HG03354 (cell line): ENCODE measurements at regions not wholly inside any gene's neighbourhood (a gene's known extent, or its start where the extent isn't known, plus 50 kb on each side); places are given as distances from the start of the nearest gene placed in this dataset.

Source experiments
- ATAC-seq: cut with Tn5 transposase; IDR thresholded peaks from one replicate; pipeline ENCODE4 v1.9.1; 2021; ENCODE audit warnings: mild to moderate bottlenecking; ENCODE audit not compliant: unreplicated experiment, poor library complexity, severe bottlenecking

GRCh38 chr4:38601244-38601915 lies 62.6 kb upstream of the KLF3 start:
- ATAC-seq, result no peak

GRCh38 chr4:38601916-38602291 lies 62.1 kb upstream of the KLF3 start:
- no peak for ATAC-seq

DNA sequence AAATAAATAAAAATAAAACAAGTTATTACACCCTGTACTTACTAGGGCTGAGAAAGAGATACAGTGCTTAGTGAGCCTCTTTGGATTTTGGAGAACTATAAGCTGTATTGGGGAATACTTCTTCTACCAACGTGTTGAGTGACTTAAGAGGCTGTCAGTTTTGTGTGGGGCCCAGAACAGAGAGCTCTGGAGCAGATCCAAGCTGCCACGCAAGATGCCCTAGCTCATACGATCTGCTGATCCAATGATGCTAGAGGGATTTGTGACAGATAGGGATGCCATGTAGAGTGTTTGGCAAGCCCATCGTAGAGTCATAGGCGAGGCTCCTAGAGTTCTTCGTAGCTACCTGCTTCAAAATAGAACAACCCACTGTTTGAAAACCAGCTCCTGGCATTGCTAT lies 60.3 kb upstream of the KLF3 start:
- no peak for ATAC-seq

DNA sequence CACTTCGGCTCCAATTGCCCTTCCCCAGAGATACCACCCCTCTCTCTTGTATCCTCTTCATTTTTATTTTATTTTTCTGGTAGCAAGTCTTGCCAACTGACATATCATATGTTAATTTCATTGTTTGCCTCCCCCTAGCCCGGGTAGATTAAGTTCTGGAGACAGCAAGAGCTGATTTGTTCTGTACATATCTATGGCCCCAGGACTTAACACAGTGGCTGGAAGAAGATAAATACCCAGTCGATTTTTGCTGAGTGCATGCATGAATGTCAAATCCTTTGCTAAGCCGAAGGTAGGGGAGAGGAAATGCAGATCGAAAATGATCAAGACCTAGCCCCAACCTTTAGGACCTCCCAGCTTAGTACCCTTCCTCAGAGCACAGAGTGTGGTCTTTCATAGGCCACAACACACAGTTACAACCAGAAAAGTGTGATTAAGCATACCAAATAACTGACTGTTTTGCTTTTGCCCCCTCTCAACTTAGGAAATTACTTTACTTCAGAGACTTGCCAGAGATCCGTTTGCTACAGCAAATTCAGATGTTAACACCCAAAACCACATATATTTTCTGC lies 58.7 kb upstream of the KLF3 start:
- ATAC-seq, result no peak

DNA sequence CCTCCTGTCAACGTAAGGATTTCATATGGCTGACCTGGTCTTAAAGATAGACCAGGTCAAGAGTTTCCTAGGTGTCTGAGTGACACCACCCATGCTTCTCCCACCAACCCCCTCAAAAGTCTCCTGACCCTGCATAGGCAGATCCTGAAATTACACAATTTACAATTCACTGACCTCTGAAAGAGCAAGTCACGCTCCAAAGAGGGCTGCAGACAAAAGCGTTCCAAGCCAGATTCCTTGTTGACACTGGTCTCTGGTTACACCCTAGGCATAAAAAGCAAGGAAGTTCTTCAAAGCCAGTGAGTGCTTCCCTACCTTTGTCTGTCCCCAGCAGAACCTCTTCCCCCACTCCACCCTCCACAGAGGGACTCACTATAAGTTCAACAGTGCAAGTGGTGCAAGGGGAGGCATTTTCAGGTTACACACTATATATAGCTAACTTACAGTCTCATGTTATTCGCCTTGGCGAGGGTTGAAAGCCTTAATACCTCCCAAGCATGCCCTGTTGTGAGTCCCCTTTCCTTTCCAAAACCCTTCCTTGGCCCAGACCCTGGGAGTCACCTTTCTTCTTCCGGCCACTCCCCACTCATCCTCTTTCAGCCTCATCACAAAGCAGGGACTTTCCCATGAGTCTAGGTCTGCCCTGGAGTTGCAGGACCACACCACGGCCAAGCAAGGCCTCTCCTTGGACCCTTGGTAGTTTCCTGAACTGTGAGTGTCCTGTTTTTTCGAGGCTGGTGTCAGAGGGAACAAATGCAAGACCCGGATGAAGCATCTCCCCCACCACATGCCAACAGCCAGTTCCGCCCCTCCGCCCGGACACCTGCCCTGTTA lies 58.0 kb upstream of the KLF3 start:
- no peak for ATAC-seq

- no peak for ATAC-seq
Measured at GRCh38 chr4:38606587-38606905, 57.5 kb upstream of the KLF3 start.

- no peak for ATAC-seq
Measured at GRCh38 chr4:38609614-38610013, 54.4 kb upstream of the KLF3 start.

DNA sequence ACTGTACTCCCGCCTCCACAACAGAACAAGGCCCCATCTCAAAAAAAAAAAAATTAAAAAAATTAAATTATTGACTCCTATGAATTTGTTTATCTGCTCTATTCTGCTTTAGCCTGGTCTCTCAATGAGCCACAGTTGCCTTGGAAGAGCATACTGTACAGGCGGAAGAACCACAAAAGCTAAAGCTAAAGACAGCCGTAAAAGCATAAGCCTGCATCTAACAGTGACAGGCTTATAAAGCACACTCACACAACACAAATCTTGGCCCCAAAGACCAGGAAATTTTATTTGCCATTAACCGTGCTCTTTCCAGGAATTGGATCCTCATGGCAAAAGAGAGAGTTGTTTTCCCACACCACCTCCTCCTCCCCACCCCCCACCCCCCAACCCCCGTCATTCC lies 53.5 kb upstream of the KLF3 start:
- ATAC-seq, result no peak

- no peak for ATAC-seq
Measured at GRCh38 chr4:38610966-38611431, 53.0 kb upstream of the KLF3 start.

GRCh38 chr4:38611676-38612075 lies 52.3 kb upstream of the KLF3 start:
- ATAC-seq, result no peak

- ATAC-seq, result no peak
Measured at GRCh38 chr4:38612646-38613414, 51.2 kb upstream of the KLF3 start.
